ENCODE measurements at regions not wholly inside any gene's neighbourhood (a gene's known extent, or its start where the extent isn't known, plus 50 kb on each side); places are given as distances from the start of the nearest gene placed in this dataset.

DNA sequence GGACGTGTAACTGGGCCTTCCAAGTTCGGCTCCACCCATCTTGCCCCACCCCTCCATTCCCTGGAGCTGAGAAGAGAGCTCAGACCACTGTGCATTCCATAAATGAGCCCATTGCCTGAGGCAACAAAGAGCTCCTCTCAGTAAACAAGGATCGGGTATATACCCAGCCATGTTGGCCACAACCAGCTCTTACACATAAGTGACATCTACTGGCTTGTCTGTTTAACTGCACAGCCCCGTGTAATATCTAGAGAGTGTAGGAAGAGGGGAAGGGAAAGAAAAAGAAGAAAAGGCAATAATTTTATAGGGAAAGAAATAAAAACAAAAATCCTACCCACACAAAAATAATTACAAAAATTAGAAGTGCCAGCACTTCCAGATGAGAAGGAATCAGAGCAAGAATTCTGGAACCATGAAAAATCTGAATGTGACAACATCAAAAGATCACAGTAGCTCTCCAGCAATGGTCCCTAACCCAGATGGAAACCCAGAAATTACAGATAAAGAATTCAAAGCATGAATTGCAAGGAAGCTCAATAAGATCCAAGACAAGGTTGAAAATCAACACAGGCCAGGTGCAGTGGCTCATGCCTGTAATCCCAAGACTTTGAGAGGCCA lies 308.1 kb downstream of the RPAP3 start:
- H3K4me1 ChIP-seq, result peaks cover 11% of the 10 kb centered on the region
- intact Hi-C loops (cut with DNase I), result no loop called here
- ATAC-seq, result peak; percentile 77 to 86
- TF ChIP-seq, protein P1, sequence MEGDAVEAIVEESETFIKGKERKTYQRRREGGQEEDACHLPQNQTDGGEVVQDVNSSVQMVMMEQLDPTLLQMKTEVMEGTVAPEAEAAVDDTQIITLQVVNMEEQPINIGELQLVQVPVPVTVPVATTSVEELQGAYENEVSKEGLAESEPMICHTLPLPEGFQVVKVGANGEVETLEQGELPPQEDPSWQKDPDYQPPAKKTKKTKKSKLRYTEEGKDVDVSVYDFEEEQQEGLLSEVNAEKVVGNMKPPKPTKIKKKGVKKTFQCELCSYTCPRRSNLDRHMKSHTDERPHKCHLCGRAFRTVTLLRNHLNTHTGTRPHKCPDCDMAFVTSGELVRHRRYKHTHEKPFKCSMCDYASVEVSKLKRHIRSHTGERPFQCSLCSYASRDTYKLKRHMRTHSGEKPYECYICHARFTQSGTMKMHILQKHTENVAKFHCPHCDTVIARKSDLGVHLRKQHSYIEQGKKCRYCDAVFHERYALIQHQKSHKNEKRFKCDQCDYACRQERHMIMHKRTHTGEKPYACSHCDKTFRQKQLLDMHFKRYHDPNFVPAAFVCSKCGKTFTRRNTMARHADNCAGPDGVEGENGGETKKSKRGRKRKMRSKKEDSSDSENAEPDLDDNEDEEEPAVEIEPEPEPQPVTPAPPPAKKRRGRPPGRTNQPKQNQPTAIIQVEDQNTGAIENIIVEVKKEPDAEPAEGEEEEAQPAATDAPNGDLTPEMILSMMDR (IDR thresholded peaks at IDR 0.05), result peak; percentile 52
- H3K4me3 ChIP-seq, result no peak overlapping the region
- no peak for DNase-seq
- H3K9me3 ChIP-seq, result no peaks in the 10 kb centered on the region
- H3K27me3 ChIP-seq (ENCODE audit: low read depth), result no peaks in the 10 kb centered on the region
- no peak overlapping the region for H3K27ac ChIP-seq
- no peaks in the 10 kb centered on the region for H3K36me3 ChIP-seq

DNA sequence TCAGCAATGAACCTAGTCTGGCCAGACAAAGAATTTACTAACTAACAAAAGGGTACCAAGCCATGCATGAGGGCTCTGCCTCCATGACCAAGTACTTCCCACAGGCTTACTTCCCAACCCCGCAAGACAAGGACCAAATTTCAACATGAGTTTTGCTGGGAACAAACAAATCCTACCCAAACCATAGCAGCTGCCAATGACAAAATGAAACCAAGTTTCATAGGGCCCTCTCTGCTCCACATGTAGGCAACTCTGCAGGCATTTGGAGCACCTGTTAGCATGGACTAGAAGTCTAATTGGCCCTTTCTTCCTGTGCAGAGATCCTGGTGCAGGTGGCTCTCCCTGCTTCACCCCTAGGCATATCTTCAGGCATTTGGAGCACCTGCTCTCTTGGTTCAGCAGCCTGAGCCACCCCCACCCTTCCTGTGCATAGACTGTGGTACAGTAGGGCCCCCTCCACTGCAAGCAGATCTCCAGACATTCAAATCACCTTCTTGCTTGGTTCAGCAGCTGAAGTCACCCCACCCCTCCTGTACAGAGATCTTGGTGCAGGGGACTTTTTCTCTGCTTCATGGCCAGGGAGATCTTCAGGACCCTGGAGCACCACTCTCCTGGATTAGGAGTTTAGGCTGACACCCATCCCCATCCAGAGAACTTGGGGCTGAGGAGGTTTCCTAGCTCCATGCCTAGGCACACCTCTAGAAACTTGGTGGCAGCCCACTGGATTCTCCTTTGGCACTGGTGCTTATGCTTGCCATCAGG lies 308.7 kb downstream of the RPAP3 start:
- TF ChIP-seq, protein P1 (IDR thresholded peaks at IDR 0.05), result no peak
- Histone ChIP-seq H3K9me3 (no peaks in the 10 kb centered on the region), H3K4me1 (peaks cover 13% of the 10 kb centered on the region), H3K27ac (no peak overlapping the region), H3K4me3 (no peak overlapping the region), H3K27me3 (ENCODE audit: low read depth) (no peaks in the 10 kb centered on the region), H3K36me3 (no peaks in the 10 kb centered on the region)
- ATAC-seq (peak; percentile 14 to 17), DNase-seq (no peak)
- intact Hi-C loops (cut with DNase I), result no loop called here

DNA sequence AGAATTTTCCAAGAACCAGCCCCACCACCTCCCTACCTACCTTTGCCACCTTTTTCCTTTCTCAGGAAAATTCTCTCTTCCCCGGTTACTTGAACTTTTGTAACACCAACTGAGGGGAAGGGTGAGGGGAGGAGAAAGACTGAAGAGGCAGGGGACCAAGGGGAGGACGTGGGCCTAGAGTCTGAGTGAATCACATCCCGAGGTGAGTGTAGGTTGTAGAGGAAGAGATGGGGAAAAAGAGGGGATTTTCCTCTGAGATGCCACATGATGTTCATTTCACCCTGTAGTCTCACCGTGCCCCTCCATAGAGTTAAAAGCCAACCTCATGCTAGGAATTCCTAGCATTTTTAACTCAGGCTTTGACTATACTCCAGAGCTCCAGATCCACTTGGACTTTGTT lies 311.8 kb downstream of the RPAP3 start:
- ATAC-seq (peak in 1 of 2 donors; percentile 55), DNase-seq (no peak)
- TF ChIP-seq, protein P1 (IDR thresholded peaks at IDR 0.05), result no peak
- Histone ChIP-seq H3K27ac (no peak overlapping the region), H3K4me3 (no peak overlapping the region), H3K27me3 (ENCODE audit: low read depth) (no peaks in the 10 kb centered on the region), H3K4me1 (peaks cover 13% of the 10 kb centered on the region), H3K36me3 (no peaks in the 10 kb centered on the region), H3K9me3 (no peaks in the 10 kb centered on the region)
- intact Hi-C loops (cut with DNase I), result no loop called here

DNA sequence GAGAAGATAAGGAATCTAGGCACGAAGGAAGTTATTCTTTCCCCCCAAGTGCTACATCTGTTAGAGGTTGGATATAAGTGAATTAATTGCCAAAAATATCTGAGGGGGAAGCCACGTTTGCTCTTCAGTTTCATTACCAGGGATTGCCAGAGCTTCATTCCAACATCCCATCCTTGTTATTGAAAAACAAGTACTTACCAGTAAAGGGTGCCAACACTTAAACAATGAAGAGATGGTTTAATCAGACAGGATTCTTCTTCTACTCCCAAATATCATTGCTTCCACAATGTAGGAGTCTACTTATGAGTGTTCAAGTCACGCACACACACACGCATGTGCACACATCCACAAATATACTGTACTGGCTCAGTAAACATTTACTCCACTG lies 312.4 kb downstream of the RPAP3 start:
- Histone ChIP-seq H3K4me3 (no peak overlapping the region), H3K4me1 (peaks cover 13% of the 10 kb centered on the region), H3K27me3 (ENCODE audit: low read depth) (no peaks in the 10 kb centered on the region), H3K9me3 (no peaks in the 10 kb centered on the region), H3K36me3 (no peaks in the 10 kb centered on the region), H3K27ac (no peak overlapping the region)
- TF ChIP-seq, protein P1 (IDR thresholded peaks at IDR 0.05), result no peak
- DNase-seq (no peak), ATAC-seq (no peak)
- intact Hi-C loops (cut with DNase I), result no loop called here

DNA sequence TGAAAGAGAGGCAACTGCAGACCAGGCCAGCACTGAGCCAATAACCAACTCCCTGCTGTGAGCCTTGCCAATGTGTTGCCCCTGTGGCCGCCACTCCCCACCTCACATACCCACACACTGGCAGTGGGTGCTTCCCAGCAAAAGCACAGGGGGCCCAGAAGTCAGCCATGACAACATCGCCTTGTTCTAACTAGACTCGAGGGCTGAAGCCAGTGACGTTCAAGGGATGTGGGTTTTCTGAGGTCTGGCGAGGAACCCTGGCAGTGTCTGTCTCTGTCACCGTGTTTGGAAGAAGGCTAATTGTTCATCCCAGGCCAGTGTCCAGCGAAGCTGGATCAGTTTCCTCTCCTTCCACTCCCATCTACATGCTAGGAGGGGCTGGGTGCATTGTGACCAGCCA lies 311.8 kb upstream of the AMIGO2 start:
- intact Hi-C loops (cut with DNase I), result no loop called here

More for the DNA sequence above, 311.8 kb upstream of the AMIGO2 start:
- TF ChIP-seq, protein P1 (IDR thresholded peaks at IDR 0.05), result no peak
- no peak overlapping the region for H3K27ac ChIP-seq
- H3K27me3 ChIP-seq (ENCODE audit: low read depth), result no peaks in the 10 kb centered on the region
- H3K4me1 ChIP-seq, result peaks cover 13% of the 10 kb centered on the region
- peak; percentile 12 to 18 for ATAC-seq
- H3K36me3 ChIP-seq, result no peaks in the 10 kb centered on the region
- H3K4me3 ChIP-seq, result no peak overlapping the region
- no peak for DNase-seq
- no peaks in the 10 kb centered on the region for H3K9me3 ChIP-seq
